Astrocyte of the spinal cord (primary cell): ENCODE measurements at regions not wholly inside any gene's neighbourhood (a gene's known extent, or its start where the extent isn't known, plus 50 kb on each side); places are given as distances from the start of the nearest gene placed in this dataset.
"Not testable (repeated sequence)": the region's sequence is repeated elsewhere in the genome, so short reads cannot be mapped to it uniquely, and the experiment has no call there.

ENCODE experiments used
- DNase-seq: peaks from one replicate; pipeline ENCODE4 v3.0.0; 2011; ENCODE audit warnings: low read depth, low spot score
- H3K4me3 ChIP-seq: 2 replicates; pipeline ENCODE4 v1.5.1; 2011; ENCODE audit warnings: low read depth, mild to moderate bottlenecking, low read length, moderate library complexity
- in situ Hi-C: cut with HindIII; loops from 2 replicates; pipeline ENCODE4 v1.10.0; 2017; ENCODE audit warnings: low sequenced_read_pairs
- TF ChIP-seq, protein P1 (sequence below): IDR thresholded peaks from 2 replicates; pipeline ENCODE4 v1.5.1; 2012; ENCODE audit warnings: low read depth, mild to moderate bottlenecking, low read length, inconsistent platforms

DNA sequence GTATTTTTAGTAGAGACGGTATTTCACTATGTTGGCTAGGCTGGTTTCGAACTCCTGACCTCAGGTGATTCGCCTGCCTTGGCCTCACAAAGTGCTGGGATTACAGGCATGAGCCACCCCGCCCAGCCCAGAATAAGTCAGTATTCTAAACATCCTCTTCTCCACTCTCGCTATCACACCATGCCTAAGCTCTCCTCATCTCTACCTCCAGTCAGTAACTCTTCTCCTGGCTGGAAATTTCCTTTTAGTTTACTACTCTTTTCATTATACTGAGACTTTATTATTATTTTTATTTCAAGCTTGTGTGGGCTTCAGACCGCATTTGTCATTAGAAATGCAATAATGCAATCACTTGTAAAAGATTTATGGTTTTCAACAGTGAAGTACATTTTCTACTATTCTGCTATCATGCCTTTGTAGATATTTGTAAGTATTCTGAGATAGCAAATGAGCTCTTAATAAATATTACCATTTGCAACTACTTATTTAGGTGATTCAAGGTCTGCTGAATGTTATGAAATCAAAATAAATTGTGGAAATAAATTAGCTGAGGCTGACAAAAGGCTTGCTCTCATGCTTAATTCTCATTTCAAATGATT, 617.3 kb upstream of the GOT2 start:
- no peak for DNase-seq
- TF ChIP-seq, protein P1, sequence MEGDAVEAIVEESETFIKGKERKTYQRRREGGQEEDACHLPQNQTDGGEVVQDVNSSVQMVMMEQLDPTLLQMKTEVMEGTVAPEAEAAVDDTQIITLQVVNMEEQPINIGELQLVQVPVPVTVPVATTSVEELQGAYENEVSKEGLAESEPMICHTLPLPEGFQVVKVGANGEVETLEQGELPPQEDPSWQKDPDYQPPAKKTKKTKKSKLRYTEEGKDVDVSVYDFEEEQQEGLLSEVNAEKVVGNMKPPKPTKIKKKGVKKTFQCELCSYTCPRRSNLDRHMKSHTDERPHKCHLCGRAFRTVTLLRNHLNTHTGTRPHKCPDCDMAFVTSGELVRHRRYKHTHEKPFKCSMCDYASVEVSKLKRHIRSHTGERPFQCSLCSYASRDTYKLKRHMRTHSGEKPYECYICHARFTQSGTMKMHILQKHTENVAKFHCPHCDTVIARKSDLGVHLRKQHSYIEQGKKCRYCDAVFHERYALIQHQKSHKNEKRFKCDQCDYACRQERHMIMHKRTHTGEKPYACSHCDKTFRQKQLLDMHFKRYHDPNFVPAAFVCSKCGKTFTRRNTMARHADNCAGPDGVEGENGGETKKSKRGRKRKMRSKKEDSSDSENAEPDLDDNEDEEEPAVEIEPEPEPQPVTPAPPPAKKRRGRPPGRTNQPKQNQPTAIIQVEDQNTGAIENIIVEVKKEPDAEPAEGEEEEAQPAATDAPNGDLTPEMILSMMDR, result no peak

DNA sequence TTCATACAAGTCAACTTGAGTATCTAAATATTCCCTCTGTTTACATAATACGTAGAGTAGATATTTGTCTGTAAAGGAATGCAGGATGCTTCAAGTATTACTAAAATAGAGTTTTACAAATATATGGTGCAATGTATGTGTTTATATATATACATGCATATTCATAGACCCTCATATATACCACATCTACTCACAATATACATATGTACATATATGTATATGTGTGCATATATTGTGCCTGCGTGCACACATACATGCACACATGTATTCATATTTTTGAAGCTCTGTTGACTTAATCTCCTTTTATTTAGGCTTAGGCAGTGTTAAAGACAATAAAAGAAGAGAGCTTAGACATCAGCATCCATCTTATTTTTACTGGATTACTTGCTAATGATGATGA, 616.6 kb upstream of the GOT2 start:
- in situ Hi-C loops, result no loop called here
- no peak overlapping the region for H3K4me3 ChIP-seq
- TF ChIP-seq, protein P1, result no peak
- DNase-seq, result no peak

More for the DNA sequence above, 617.3 kb upstream of the GOT2 start:
- in situ Hi-C loops, result no loop called here
- H3K4me3 ChIP-seq, result no peak overlapping the region

DNA sequence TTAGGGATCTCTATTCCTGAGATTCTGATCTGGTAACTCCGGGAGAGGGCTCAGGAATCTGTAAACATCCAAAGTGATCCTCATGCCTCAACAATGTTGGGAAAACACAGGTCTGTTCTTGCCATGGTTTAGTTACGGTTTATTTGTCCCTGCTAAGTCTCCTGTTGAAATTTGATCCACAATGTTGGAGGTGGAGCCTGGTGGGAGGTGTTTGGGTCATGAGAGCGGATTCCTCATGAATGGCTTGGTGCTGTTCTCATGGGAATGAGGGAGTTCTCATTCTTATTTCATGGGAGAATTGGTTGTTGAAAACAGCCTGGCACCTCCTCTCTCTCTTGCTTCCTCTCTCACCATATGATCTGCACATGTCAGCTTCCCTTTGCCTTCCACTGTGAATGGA, 608.6 kb upstream of the GOT2 start:
- no peak for DNase-seq
- TF ChIP-seq, protein P1, result no peak
- no peak overlapping the region for H3K4me3 ChIP-seq
- in situ Hi-C loops, result no loop called here

DNA sequence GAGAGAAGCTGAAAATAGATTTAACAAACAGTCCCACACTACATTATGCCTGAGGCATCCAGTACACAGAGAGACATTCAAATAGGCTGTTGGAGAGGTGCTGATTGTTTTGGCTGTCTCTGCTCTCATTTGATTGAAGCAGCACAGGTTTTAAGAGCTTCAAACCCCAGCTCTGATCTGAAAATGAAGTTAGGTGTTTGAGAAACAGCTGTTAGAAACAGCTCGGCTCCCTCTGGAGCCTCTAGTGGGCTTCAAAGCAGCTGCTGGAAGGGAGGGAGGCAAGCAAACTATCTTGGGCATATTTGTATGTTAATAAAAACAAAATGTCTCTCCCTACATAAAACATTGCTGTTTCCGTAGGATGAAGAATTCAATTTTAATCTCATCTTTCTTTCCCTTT, 607.3 kb upstream of the GOT2 start:
- TF ChIP-seq, protein P1, result no peak
- H3K4me3 ChIP-seq, result no peak overlapping the region
- in situ Hi-C loops, result no loop called here
- DNase-seq, result no peak

GRCh38 chr16:59339871-59340270, 605.8 kb upstream of the GOT2 start:
- in situ Hi-C loops, result no loop called here
- TF ChIP-seq, protein P1, result no peak
- no peak overlapping the region for H3K4me3 ChIP-seq
- no peak for DNase-seq

DNA sequence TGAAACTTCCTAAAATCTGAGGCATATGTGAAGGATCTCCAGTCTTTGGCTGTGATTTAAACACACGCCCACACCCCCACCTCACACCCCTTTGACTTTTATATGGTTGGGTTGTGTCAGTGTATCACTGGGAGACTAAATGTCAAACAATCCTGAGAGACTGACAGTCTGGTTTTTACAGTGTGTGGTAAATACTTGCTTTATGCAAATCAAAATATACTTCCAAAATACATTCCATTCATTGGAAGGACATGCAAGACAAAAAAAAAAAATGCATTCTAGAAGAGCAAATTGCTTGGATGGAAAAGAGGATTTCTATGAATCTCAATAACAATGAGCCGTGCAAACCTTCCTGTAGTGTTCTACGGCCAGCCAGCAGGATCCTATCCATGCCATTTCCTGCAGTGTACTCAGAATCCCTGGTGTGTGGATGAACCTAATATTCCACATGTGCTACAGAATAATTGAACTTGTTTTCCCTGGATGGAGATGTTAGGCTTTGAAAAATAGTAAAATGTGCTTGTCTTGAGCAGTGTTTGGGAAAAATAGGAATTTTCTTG, 602.1 kb upstream of the GOT2 start:
- in situ Hi-C loops, result no loop called here
- TF ChIP-seq, protein P1, result no peak
- no peak for DNase-seq
- H3K4me3 ChIP-seq, result no peak overlapping the region

DNA sequence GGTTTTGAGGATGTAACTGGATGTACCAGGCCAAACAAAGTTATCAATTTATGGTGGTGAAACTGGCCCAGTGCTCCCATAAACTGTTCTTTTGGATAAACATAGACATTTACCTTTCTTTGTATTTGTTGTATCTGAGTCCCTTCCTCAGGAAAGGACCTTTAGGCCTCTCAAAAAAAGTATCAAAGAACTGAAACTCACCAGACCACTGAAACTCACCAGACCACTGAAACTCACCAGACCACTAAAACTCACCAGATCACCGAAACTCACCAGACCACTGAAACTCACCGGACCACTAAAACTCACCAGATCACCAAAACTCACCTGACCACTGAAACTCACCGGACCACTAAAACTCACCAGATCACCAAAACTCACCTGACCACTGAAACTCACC, 597.6 kb upstream of the GOT2 start:
- DNase-seq, in situ Hi-C loops: not testable (repeated sequence)

More for the DNA sequence above, 597.6 kb upstream of the GOT2 start:
- not testable (repeated sequence) for H3K4me3 ChIP-seq
